OCI-LY7 (cell line): ENCODE measurements at regions not wholly inside any gene's neighbourhood (a gene's known extent, or its start where the extent isn't known, plus 50 kb on each side); places are given as distances from the start of the nearest gene placed in this dataset.

Experiments used
- BruUV-seq: library from RNA; stranded (reverse); fragments of 400-500 nt; replicated peaks from 2 replicates; lab custom pipeline; 2021; lab: Mats Ljungman, UMichigan
- CTCF ChIA-PET: fragments of 300-600 bp; sonication (Branson Sonifier 250); formaldehyde crosslinking; loops from one replicate; lab custom pipeline; 2022; ENCODE audit warnings: antibody characterized with exemption; ENCODE audit not compliant: unreplicated experiment; lab: Charles Lee
- POLR2A ChIA-PET: fragments of 300-600 bp; sonication (Branson Sonifier 250); formaldehyde crosslinking; loops from one replicate; lab custom pipeline; 2022; ENCODE audit warnings: antibody characterized with exemption; lab: Charles Lee
- DNase-seq: peaks from one replicate; pipeline ENCODE4 v3.0.0-alpha.2; 2015; ENCODE audit warnings: low spot score
- H2AFZ ChIP-seq: fragments of 200-600 bp; sonication (generic), shearing (Covaris generic); 2 replicates; pipeline ENCODE4 v1.6.1; 2014; ENCODE audit warnings: mild to moderate bottlenecking, antibody characterized with exemption, low read length, moderate library complexity
- H3K27ac ChIP-seq: fragments of 200-600 bp; sonication (generic); 2 replicates; pipeline ENCODE4 v1.5.1; 2014; ENCODE audit warnings: mixed run types, low read depth, mild to moderate bottlenecking, moderate library complexity, low read length, inconsistent platforms; ENCODE audit not compliant: poor library complexity, severe bottlenecking
- H3K36me3 ChIP-seq: fragments of 200-600 bp; sonication (generic); 2 replicates; pipeline ENCODE4 v1.6.1; 2014; ENCODE audit warnings: mild to moderate bottlenecking, antibody characterized with exemption, low read length, moderate library complexity, mixed read lengths; ENCODE audit not compliant: insufficient read depth
- H3K4me1 ChIP-seq: fragments of 200-600 bp; sonication (generic); 2 replicates; pipeline ENCODE4 v1.5.1; 2014; ENCODE audit warnings: mild to moderate bottlenecking, low read length; ENCODE audit not compliant: insufficient read depth, poor library complexity, severe bottlenecking
- H3K4me2 ChIP-seq: fragments of 200-600 bp; sonication (generic); 2 replicates; pipeline ENCODE4 v1.6.1; 2014; ENCODE audit warnings: mild to moderate bottlenecking, low read length
- H3K4me3 ChIP-seq: fragments of 200-600 bp; sonication (generic); 2 replicates; pipeline ENCODE4 v1.5.1; 2014; ENCODE audit warnings: mild to moderate bottlenecking, low read depth, low read length; ENCODE audit not compliant: poor library complexity, severe bottlenecking
- H3K79me2 ChIP-seq: fragments of 200-600 bp; sonication (generic); 2 replicates; pipeline ENCODE4 v1.6.1; 2016; ENCODE audit warnings: low read depth, mild to moderate bottlenecking, low read length, moderate library complexity, mixed read lengths; ENCODE audit not compliant: insufficient read depth
- H3K9me2 ChIP-seq: fragments of 200-600 bp; sonication (generic); 2 replicates; pipeline ENCODE4 v1.6.1; 2016; ENCODE audit warnings: mild to moderate bottlenecking, low read length, mixed read lengths; ENCODE audit not compliant: insufficient read depth
- H3K9me3 ChIP-seq: fragments of 200-600 bp; sonication (generic); 2 replicates; pipeline ENCODE4 v1.6.1; 2014; ENCODE audit warnings: mild to moderate bottlenecking, mixed run types, low read length, mixed read lengths
- H4K20me1 ChIP-seq: fragments of 200-600 bp; sonication (generic); 2 replicates; pipeline ENCODE4 v1.6.1; 2014; ENCODE audit warnings: mild to moderate bottlenecking, antibody characterized with exemption, low read length, moderate library complexity, mixed read lengths; ENCODE audit not compliant: insufficient read depth
- CTCF ChIP-seq: fragments of 200-600 bp; sonication (generic); conservative IDR thresholded peaks from 2 replicates; pipeline ENCODE4 v1.5.1; 2014; ENCODE audit warnings: mild to moderate bottlenecking, antibody characterized with exemption, low read length, moderate library complexity, mixed read lengths
- EZH2phosphoT487 ChIP-seq: fragments of 200-600 bp; sonication (generic); IDR thresholded peaks from 2 replicates; pipeline ENCODE4 v1.6.1; 2018; ENCODE audit warnings: low read depth, borderline replicate concordance, mild to moderate bottlenecking, mixed run types, antibody characterized with exemption, low read length, moderate library complexity, mixed read lengths
- intact Hi-C: fragments of 100-400 bp; cut with micrococcal nuclease; formaldehyde crosslinking; loops from one replicate; pipeline ENCODE4 v1.10.0; 2022; ENCODE audit not compliant: unreplicated experiment

GRCh38 chr13:34700155-34700554 is 241.9 kb upstream of the NBEA start:
- Histone ChIP-seq H3K9me3 (no peaks in the 10 kb centered on the region), H3K4me3 (no peak overlapping the region), H3K79me2 (no peaks in the 10 kb centered on the region), H3K27ac (no peak overlapping the region), H4K20me1 (no peaks in the 10 kb centered on the region), H3K4me2 (no peak overlapping the region), H3K36me3 (no peaks in the 10 kb centered on the region), H3K9me2 (no peaks in the 10 kb centered on the region), H3K4me1 (no peaks in the 10 kb centered on the region), H2AFZ (no peak overlapping the region)
- ChIA-PET POLR2A (interaction anchor here (0.6 to 1.2 kb wide), 2 partner anchors 21 to 34 kb away, joined by 3 read pairs; no protein-coding TSS in a partner anchor), CTCF (no interaction called here)
- no TSS peak for BruUV-seq
- no peak for DNase-seq
- TF ChIP-seq EZH2phosphoT487 (no peak), CTCF (no peak)
- intact Hi-C loops, result no loop called here

GRCh38 chr13:34701919-34702318 is 240.2 kb upstream of the NBEA start:
- no peaks in the 10 kb centered on the region for H3K9me2 ChIP-seq
- H2AFZ ChIP-seq, result no peak overlapping the region
- no peaks in the 10 kb centered on the region for H3K79me2 ChIP-seq
- no peak overlapping the region for H3K27ac ChIP-seq
- no peaks in the 10 kb centered on the region for H3K9me3 ChIP-seq
- ChIA-PET CTCF (no interaction called here), POLR2A (interaction anchor here (1.0 kb wide), 1 partner anchor 9 kb away, joined by 3 read pairs; no protein-coding TSS in a partner anchor)
- H4K20me1 ChIP-seq, result no peaks in the 10 kb centered on the region
- no peak overlapping the region for H3K4me2 ChIP-seq
- no peak for DNase-seq
- TF ChIP-seq CTCF, result no peak
- no peak for TF ChIP-seq EZH2phosphoT487
- no peaks in the 10 kb centered on the region for H3K4me1 ChIP-seq
- no TSS peak for BruUV-seq
- H3K36me3 ChIP-seq, result no peaks in the 10 kb centered on the region
- intact Hi-C loops, result no loop called here
- H3K4me3 ChIP-seq, result no peak overlapping the region

GRCh38 chr13:34708566-34709313 is 233.3 kb upstream of the NBEA start:
- CTCF ChIA-PET, result no interaction called here
- Histone ChIP-seq H2AFZ (no peak overlapping the region), H3K36me3 (no peaks in the 10 kb centered on the region), H3K27ac (no peak overlapping the region), H3K79me2 (no peaks in the 10 kb centered on the region), H3K4me3 (no peak overlapping the region), H3K9me2 (no peaks in the 10 kb centered on the region), H3K9me3 (no peaks in the 10 kb centered on the region), H4K20me1 (no peaks in the 10 kb centered on the region), H3K4me1 (no peaks in the 10 kb centered on the region), H3K4me2 (no peak overlapping the region)
- no TSS peak for BruUV-seq
- intact Hi-C loops, result no loop called here
- POLR2A ChIA-PET, result interaction anchor here (0.6 kb wide), 1 partner anchor 11 kb away, joined by 3 read pairs; no protein-coding TSS in a partner anchor
- DNase-seq, result no peak
- TF ChIP-seq CTCF, result no peak
- no peak for TF ChIP-seq EZH2phosphoT487
